Activated CD4-positive, alpha-beta T cell treated with anti-CD3 and anti-CD28 coated beads, Interleukin-2, amount 50 U/mL, for 4 hours (primary cell): ENCODE measurements at regions not wholly inside any gene's neighbourhood (a gene's known extent, or its start where the extent isn't known, plus 50 kb on each side); places are given as distances from the start of the nearest gene placed in this dataset.

Experiments
- DNase-seq, 2 experiments: peaks; one replicate each; pipeline ENCODE4 v3.0.0-alpha.2; 2020

GRCh38 chr1:234683861-234684632 is 74.1 kb upstream of the IRF2BP2 start:
- no peak for DNase-seq

DNA sequence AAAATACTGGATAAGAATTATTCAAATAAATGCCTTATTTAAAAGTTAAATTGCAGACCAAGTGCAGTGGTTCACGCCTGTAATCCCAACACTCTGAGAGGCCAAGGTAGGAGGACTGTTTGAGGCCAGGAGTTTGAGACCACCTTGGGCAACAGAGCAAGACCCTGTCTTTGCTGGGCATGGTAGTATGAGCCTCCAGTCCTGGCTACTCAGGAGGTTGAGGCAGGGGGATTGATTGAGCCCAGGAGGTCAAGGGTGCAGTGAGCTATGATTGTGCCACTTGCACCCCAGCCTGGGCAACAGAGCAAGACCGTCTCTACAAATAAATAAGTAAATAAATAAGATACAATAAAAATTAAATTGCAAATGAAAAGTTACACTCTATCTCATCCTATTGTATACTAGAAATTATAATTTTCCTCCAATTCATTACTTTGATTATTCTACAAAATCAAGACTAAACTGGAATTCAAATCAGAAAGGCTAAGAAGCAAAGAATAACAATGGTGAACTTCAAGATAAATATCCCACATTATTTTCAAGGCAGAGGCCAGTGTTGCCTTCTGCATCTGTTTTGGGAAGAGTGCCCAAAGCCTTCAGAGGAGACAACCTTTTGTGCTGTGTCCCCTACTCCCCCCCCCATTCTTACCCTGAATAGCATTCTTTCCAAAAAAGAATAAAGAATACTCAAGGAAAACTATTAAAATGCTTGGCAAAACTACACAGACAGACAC is 73.3 kb upstream of the IRF2BP2 start:
- no peak for DNase-seq

DNA sequence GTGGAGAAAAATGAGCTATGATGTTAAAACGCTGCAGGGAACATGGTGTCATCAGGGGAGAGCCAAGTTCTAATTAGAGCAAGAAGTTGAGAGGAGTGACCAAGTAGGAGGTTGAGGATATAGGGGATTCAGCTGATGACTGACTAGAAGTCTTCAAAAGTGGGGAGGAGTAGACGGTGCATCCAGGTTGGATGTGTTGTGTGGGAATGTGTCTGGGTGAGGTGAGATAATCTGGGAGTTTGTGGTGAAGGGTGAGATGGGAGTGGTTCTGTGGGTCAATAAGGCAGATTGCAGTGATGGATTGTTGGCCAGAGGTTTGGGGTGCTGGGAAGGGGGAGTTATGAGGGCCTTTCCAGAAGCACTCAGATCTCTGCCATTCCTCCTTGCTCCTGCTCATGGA is 72.0 kb upstream of the IRF2BP2 start:
- no peak for DNase-seq

- DNase-seq: no peak
Observed at GRCh38 chr1:234681065-234681464, 71.1 kb upstream of the IRF2BP2 start.

- DNase-seq: no peak
Observed at GRCh38 chr1:234680331-234680904, 70.4 kb upstream of the IRF2BP2 start.

- peak; percentile 45 to 49 for DNase-seq
Observed at GRCh38 chr1:234676103-234676594, 66.2 kb upstream of the IRF2BP2 start.

GRCh38 chr1:234675572-234675971 is 65.6 kb upstream of the IRF2BP2 start:
- no peak for DNase-seq

GRCh38 chr1:234675006-234675405 is 65.0 kb upstream of the IRF2BP2 start:
- no peak for DNase-seq

- no peak for DNase-seq
Observed at GRCh38 chr1:234674218-234674815, 64.3 kb upstream of the IRF2BP2 start.

- DNase-seq: no peak
Observed at GRCh38 chr1:234672349-234673135, 62.6 kb upstream of the IRF2BP2 start.

- DNase-seq: no peak
Observed at GRCh38 chr1:234670967-234671626, 61.1 kb upstream of the IRF2BP2 start.

- DNase-seq: no peak
Observed at GRCh38 chr1:234669499-234669898, 59.5 kb upstream of the IRF2BP2 start.

- DNase-seq: no peak
Observed at GRCh38 chr1:234668577-234668955, 58.6 kb upstream of the IRF2BP2 start.

- DNase-seq: no peak
Observed at GRCh38 chr1:234667600-234668576, 57.9 kb upstream of the IRF2BP2 start.

DNA sequence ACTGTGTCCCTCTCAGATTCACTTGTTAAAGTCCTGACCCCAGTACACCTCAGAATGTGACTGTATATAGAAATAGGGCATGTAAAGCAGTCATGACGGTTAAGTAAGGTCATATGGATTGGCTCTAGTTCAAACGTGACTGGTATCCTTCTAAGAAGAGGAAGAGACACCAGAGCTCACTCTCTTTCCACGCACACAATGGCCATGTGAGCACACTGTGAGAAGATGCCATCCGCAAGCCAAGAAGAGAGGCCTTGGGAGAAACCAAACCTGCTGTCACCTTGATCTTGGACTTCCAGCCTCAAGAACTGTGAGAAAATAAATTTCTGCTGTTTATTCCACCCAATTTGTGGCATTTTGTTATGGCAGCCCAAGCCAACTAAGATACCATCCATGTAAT is 56.8 kb upstream of the IRF2BP2 start:
- no peak for DNase-seq

DNA sequence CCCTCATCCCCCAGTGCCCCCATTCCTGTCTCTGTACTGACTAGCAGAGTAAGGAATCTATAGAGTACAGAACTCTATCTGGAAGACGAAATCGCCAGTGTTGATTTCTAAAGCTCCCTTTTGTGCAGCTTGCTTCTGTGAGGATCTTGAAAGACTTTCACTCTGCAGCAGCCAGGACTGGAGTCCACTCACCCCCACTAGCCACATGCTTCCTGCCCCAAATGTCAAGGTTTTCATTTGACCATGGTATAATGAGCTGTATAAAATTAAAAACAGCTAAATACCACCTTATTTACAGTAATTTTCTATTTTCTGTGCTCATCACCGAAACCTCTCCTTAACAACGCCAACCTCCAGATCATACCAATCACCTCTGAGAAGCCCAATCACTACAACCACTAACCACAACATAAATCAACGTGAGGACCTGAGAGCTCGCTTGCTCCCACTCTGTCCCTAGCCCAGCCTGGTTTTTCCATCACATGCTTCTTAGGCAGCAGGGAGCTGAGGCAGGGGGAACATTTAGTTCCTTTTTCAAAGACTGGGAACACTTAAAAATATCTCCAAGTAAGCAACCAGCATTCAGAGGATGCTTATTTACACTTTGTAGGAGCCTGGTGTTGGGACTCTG is 56.1 kb upstream of the IRF2BP2 start:
- no peak for DNase-seq

- DNase-seq: no peak
Observed at GRCh38 chr1:234662148-234662547, 52.2 kb upstream of the IRF2BP2 start.

DNA sequence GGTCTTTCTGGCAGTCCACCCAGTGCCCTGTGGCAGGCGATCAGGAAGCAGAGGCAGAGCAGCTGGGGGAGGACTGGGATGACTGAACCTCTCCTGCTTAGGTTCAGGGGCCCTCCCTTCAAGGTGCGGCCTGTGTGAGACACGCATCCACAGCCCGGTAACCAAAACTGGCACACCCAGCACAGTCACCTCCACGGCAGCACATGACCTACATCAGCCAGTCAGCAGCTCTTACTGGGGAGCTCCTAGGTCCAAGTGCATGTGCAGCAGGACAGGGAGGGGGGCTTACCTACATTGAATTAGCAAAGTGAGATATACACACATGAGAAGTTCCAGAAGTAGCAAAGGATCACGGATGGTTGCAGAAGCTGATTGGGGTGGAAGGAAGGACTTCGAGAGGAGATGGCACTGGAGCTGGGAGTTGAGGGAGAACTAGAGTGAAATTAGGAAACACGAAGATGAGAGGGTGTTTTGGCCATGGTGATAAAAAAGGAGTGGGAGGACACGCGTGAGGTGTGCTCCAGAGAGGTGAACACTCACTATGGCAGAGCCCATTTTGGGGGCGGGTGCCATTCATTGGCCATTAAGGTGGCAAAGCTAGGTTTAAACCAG is 51.4 kb upstream of the IRF2BP2 start:
- DNase-seq: no peak

DNA sequence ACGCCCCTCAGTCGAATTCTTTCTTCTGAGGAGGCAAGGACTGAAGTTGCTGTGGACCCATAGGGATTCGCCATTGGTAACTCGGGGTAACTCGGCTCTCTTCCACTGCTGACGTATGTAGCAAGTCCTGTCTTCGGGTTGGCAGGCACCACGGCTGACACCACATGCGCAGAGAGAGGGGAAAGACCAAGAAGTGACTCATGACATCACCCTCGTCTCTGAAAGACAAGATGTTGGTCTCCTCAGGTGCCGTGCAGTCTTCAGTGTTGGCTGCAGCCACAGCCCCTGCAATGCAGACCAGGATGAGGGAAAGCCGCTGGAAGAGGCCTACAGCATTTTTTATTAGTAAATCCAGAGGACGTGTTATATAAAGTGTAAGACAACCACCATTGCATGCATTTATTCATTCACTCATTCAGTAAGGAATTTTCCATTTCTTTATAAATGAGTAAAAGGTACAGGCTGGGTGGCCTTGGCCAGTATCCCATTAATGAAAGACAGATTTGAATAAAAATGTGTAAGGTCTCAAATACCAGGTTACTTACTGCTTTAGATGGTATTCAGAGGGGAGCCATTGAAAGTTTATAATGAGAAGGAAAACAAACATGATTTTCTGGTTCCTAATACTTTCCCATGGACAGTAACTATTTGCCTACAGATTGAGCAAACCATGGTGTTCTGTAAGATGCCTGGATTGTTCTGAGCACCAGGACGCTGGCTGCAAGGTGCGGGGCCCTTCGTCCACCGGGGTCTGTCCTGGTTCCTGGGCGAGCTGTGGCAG is 50.7 kb upstream of the IRF2BP2 start:
- DNase-seq: no peak
